ENCODE measurements at regions not wholly inside any gene's neighbourhood (a gene's known extent, or its start where the extent isn't known, plus 50 kb on each side); places are given as distances from the start of the nearest gene placed in this dataset.

GRCh38 chr15:35198197-35198596 is 113.1 kb upstream of the NANOGP8 start:
- H3K4me3 ChIP-seq (replicated peaks in 1 of 2; ENCODE audit: low read depth in 2 of 2, low read length in 2 of 2) = no peak overlapping the region
- DNase-seq (ENCODE audit: low read depth in 2 of 2) = no peak
- no peak for TF ChIP-seq CTCF (IDR thresholded peaks at IDR 0.05; ENCODE audit: low read depth, low read length)

GRCh38 chr15:35197754-35198153 is 112.7 kb upstream of the NANOGP8 start:
- TF ChIP-seq CTCF (IDR thresholded peaks at IDR 0.05; ENCODE audit: low read depth, low read length) = no peak
- no peak overlapping the region for H3K4me3 ChIP-seq (replicated peaks in 1 of 2; ENCODE audit: low read depth in 2 of 2, low read length in 2 of 2)
- DNase-seq (ENCODE audit: low read depth in 2 of 2) = no peak

- H3K4me3 ChIP-seq (replicated peaks in 1 of 2; ENCODE audit: low read depth in 2 of 2, low read length in 2 of 2) = no peak overlapping the region
- no peak for DNase-seq (ENCODE audit: low read depth in 2 of 2)
- no peak for TF ChIP-seq CTCF (IDR thresholded peaks at IDR 0.05; ENCODE audit: low read depth, low read length)
These were observed 112.2 kb upstream of the NANOGP8 start for GRCh38 chr15:35197306-35197705.

- TF ChIP-seq CTCF (IDR thresholded peaks at IDR 0.05; ENCODE audit: low read depth, low read length) = no peak
- no peak overlapping the region for H3K4me3 ChIP-seq (replicated peaks in 1 of 2; ENCODE audit: low read depth in 2 of 2, low read length in 2 of 2)
- no peak for DNase-seq (ENCODE audit: low read depth in 2 of 2)
These were observed 111.2 kb upstream of the NANOGP8 start for GRCh38 chr15:35196273-35196672.

GRCh38 chr15:35195649-35196048 is 110.6 kb upstream of the NANOGP8 start:
- no peak overlapping the region for H3K4me3 ChIP-seq (replicated peaks in 1 of 2; ENCODE audit: low read depth in 2 of 2, low read length in 2 of 2)
- TF ChIP-seq CTCF (IDR thresholded peaks at IDR 0.05; ENCODE audit: low read depth, low read length) = no peak
- DNase-seq (ENCODE audit: low read depth in 2 of 2) = no peak

GRCh38 chr15:35195031-35195430 is 109.9 kb upstream of the NANOGP8 start:
- no peak for DNase-seq (ENCODE audit: low read depth in 2 of 2)
- TF ChIP-seq CTCF (IDR thresholded peaks at IDR 0.05; ENCODE audit: low read depth, low read length) = no peak

GRCh38 chr15:35194296-35194695 is 109.2 kb upstream of the NANOGP8 start:
- no peak overlapping the region for H3K4me3 ChIP-seq (replicated peaks in 1 of 2; ENCODE audit: low read depth in 2 of 2, low read length in 2 of 2)
- no peak for TF ChIP-seq CTCF (IDR thresholded peaks at IDR 0.05; ENCODE audit: low read depth, low read length)
- DNase-seq (ENCODE audit: low read depth in 2 of 2) = peak in 1 of 2 donors; percentile 50

More at GRCh38 chr15:35195031-35195430, 109.9 kb upstream of the NANOGP8 start:
- H3K4me3 ChIP-seq (replicated peaks in 1 of 2; ENCODE audit: low read depth in 2 of 2, low read length in 2 of 2) = no peak overlapping the region
